HepG2 (cell line): ENCODE measurements at regions not wholly inside any gene's neighbourhood (a gene's known extent, or its start where the extent isn't known, plus 50 kb on each side); places are given as distances from the start of the nearest gene placed in this dataset.

Experiments
- BRD4 ChIP-seq: sonication (generic); formaldehyde crosslinking; IDR thresholded peaks from 2 replicates; pipeline ENCODE4 v1.4.0; 2020; ENCODE audit warnings: missing genetic modification reagents
- CEBPG ChIP-seq: IDR thresholded peaks from 2 replicates; pipeline ENCODE4 v1.6.1; 2016
- FOXA1 ChIP-seq, 2 experiments: fragments of 450-650 bp in 1 of 2; sonication (generic) in 1 of 2; formaldehyde crosslinking in 1 of 2; IDR thresholded peaks; 2 replicates each; pipeline versions ENCODE4 v1.4.0 to v1.6.1; 2016 to 2020; ENCODE audit warnings: missing genetic modification reagents in 1 of 2
- FOXP1 ChIP-seq, 2 experiments: fragments of 450-650 bp in 1 of 2; IDR thresholded peaks; 2 replicates each; pipeline ENCODE4 v1.6.1; 2017 to 2018; ENCODE audit warnings: antibody characterized with exemption in 1 of 2
- GPN1 ChIP-seq: sonication (generic); formaldehyde crosslinking; IDR thresholded peaks from 2 replicates; pipeline ENCODE4 v1.5.1; 2020; ENCODE audit warnings: missing genetic modification reagents, borderline replicate concordance
- HMG20A ChIP-seq: IDR thresholded peaks from 2 replicates; pipeline ENCODE4 v1.6.1; 2016; ENCODE audit warnings: borderline replicate concordance
- MYC ChIP-seq: sonication (generic); formaldehyde crosslinking; IDR thresholded peaks from 2 replicates; pipeline ENCODE4 v1.9.0; 2021; ENCODE audit warnings: missing genetic modification reagents, borderline replicate concordance
- POGZ ChIP-seq: sonication (generic); formaldehyde crosslinking; IDR thresholded peaks from 2 replicates; pipeline ENCODE4 v1.4.0; 2020; ENCODE audit warnings: mild to moderate bottlenecking, missing genetic modification reagents
- RFX1 ChIP-seq: fragments of 450-650 bp; IDR thresholded peaks from 2 replicates; pipeline ENCODE4 v1.6.1; 2017
- TBX3 ChIP-seq: fragments of 450-650 bp; IDR thresholded peaks from 2 replicates; pipeline ENCODE4 v1.6.1; 2017; ENCODE audit warnings: antibody characterized with exemption, mild to moderate bottlenecking, inconsistent platforms, borderline replicate concordance
- ZBTB25 ChIP-seq: IDR thresholded peaks from 2 replicates; pipeline ENCODE4 v1.6.1; 2018; ENCODE audit warnings: missing genetic modification reagents
- ZNF234 ChIP-seq: sonication (generic); formaldehyde crosslinking; conservative IDR thresholded peaks from 2 replicates; pipeline ENCODE4 v1.5.1; 2020; ENCODE audit warnings: mild to moderate bottlenecking, missing genetic modification reagents
- ZNF414 ChIP-seq: sonication (generic); formaldehyde crosslinking; IDR thresholded peaks from 2 replicates; pipeline ENCODE4 v1.5.0; 2020; ENCODE audit warnings: missing genetic modification reagents
- ZNF792 ChIP-seq: IDR thresholded peaks from 2 replicates; pipeline ENCODE4 v1.6.1; 2016
- TF ChIP-seq, protein P1 (sequence below): sonication (generic); formaldehyde crosslinking; IDR thresholded peaks from 2 replicates; pipeline ENCODE4 v1.4.0; 2020; ENCODE audit warnings: mild to moderate bottlenecking, missing genetic modification reagents, borderline replicate concordance
- TF ChIP-seq, protein P2 (sequence below): IDR thresholded peaks from 2 replicates; pipeline ENCODE4 v1.4.0; 2020; ENCODE audit warnings: mild to moderate bottlenecking, missing genetic modification reagents
- TF ChIP-seq, protein P3 (sequence below): sonication (generic); formaldehyde crosslinking; IDR thresholded peaks from 2 replicates; pipeline ENCODE4 v1.4.0; 2020; ENCODE audit warnings: missing genetic modification reagents

GRCh38 chr6:131366223-131366622, 206.8 kb upstream of the ARG1 start (continued):
- no peak for TF ChIP-seq ZNF414 (CRISPR knock-in tag)
- peak; percentile 31; the same call in 1 of the 2 replicates for TF ChIP-seq RFX1
- TF ChIP-seq, protein P1, sequence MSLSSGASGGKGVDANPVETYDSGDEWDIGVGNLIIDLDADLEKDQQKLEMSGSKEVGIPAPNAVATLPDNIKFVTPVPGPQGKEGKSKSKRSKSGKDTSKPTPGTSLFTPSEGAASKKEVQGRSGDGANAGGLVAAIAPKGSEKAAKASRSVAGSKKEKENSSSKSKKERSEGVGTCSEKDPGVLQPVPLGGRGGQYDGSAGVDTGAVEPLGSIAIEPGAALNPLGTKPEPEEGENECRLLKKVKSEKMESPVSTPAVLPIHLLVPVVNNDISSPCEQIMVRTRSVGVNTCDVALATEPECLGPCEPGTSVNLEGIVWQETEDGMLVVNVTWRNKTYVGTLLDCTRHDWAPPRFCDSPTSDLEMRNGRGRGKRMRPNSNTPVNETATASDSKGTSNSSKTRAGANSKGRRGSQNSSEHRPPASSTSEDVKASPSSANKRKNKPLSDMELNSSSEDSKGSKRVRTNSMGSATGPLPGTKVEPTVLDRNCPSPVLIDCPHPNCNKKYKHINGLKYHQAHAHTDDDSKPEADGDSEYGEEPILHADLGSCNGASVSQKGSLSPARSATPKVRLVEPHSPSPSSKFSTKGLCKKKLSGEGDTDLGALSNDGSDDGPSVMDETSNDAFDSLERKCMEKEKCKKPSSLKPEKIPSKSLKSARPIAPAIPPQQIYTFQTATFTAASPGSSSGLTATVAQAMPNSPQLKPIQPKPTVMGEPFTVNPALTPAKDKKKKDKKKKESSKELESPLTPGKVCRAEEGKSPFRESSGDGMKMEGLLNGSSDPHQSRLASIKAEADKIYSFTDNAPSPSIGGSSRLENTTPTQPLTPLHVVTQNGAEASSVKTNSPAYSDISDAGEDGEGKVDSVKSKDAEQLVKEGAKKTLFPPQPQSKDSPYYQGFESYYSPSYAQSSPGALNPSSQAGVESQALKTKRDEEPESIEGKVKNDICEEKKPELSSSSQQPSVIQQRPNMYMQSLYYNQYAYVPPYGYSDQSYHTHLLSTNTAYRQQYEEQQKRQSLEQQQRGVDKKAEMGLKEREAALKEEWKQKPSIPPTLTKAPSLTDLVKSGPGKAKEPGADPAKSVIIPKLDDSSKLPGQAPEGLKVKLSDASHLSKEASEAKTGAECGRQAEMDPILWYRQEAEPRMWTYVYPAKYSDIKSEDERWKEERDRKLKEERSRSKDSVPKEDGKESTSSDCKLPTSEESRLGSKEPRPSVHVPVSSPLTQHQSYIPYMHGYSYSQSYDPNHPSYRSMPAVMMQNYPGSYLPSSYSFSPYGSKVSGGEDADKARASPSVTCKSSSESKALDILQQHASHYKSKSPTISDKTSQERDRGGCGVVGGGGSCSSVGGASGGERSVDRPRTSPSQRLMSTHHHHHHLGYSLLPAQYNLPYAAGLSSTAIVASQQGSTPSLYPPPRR (CRISPR knock-in tag), result peak; percentile 42; the same call in 1 of the 2 replicates
- 0 out of 2 replicates have a peak, but pooled peaks have one; percentile 13 for TF ChIP-seq FOXA1 (IDR thresholded peaks at IDR 0.05)
- TF ChIP-seq FOXA1 (CRISPR knock-in tag; IDR thresholded peaks at IDR 0.05), result peak; percentile 67
- TF ChIP-seq ZNF234, result no peak
- TF ChIP-seq POGZ (CRISPR knock-in tag), result 0 out of 2 replicates have a peak, but pooled peaks have one; percentile 24
- no peak for TF ChIP-seq BRD4 (CRISPR knock-in tag)
- no peak for TF ChIP-seq GPN1
- no peak for TF ChIP-seq FOXP1 (IDR thresholded peaks at IDR 0.05)
- TF ChIP-seq FOXP1 (CRISPR knock-in tag; IDR thresholded peaks at IDR 0.05), result peak; percentile 35; the same call in 1 of the 2 replicates
- TF ChIP-seq, protein P2, sequence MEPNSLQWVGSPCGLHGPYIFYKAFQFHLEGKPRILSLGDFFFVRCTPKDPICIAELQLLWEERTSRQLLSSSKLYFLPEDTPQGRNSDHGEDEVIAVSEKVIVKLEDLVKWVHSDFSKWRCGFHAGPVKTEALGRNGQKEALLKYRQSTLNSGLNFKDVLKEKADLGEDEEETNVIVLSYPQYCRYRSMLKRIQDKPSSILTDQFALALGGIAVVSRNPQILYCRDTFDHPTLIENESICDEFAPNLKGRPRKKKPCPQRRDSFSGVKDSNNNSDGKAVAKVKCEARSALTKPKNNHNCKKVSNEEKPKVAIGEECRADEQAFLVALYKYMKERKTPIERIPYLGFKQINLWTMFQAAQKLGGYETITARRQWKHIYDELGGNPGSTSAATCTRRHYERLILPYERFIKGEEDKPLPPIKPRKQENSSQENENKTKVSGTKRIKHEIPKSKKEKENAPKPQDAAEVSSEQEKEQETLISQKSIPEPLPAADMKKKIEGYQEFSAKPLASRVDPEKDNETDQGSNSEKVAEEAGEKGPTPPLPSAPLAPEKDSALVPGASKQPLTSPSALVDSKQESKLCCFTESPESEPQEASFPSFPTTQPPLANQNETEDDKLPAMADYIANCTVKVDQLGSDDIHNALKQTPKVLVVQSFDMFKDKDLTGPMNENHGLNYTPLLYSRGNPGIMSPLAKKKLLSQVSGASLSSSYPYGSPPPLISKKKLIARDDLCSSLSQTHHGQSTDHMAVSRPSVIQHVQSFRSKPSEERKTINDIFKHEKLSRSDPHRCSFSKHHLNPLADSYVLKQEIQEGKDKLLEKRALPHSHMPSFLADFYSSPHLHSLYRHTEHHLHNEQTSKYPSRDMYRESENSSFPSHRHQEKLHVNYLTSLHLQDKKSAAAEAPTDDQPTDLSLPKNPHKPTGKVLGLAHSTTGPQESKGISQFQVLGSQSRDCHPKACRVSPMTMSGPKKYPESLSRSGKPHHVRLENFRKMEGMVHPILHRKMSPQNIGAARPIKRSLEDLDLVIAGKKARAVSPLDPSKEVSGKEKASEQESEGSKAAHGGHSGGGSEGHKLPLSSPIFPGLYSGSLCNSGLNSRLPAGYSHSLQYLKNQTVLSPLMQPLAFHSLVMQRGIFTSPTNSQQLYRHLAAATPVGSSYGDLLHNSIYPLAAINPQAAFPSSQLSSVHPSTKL (CRISPR knock-in tag), result peak; percentile 75
- TF ChIP-seq ZBTB25 (CRISPR knock-in tag), result no peak
- TF ChIP-seq CEBPG, result peak; percentile 52; the same call in 1 of the 2 replicates
- no peak for TF ChIP-seq MYC (CRISPR knock-in tag)
- TF ChIP-seq, protein P3, sequence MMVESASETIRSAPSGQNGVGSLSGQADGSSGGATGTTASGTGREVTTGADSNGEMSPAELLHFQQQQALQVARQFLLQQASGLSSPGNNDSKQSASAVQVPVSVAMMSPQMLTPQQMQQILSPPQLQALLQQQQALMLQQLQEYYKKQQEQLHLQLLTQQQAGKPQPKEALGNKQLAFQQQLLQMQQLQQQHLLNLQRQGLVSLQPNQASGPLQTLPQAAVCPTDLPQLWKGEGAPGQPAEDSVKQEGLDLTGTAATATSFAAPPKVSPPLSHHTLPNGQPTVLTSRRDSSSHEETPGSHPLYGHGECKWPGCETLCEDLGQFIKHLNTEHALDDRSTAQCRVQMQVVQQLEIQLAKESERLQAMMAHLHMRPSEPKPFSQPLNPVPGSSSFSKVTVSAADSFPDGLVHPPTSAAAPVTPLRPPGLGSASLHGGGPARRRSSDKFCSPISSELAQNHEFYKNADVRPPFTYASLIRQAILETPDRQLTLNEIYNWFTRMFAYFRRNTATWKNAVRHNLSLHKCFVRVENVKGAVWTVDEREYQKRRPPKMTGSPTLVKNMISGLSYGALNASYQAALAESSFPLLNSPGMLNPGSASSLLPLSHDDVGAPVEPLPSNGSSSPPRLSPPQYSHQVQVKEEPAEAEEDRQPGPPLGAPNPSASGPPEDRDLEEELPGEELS (CRISPR knock-in tag), result peak; percentile 35; the same call in 1 of the 2 replicates
- no peak for TF ChIP-seq ZNF792 (CRISPR knock-in tag)
- TF ChIP-seq HMG20A, result 0 out of 2 replicates have a peak, but pooled peaks have one; percentile 29
- TF ChIP-seq TBX3, result peak; percentile 26; the same call in 1 of the 2 replicates
